GM04504 (cell line): ENCODE measurements at regions not wholly inside any gene's neighbourhood (a gene's known extent, or its start where the extent isn't known, plus 50 kb on each side); places are given as distances from the start of the nearest gene placed in this dataset.

ENCODE experiments used
- DNase-seq: peaks from one replicate; pipeline ENCODE4 v3.0.0-alpha.2; 2012; ENCODE audit warnings: low read depth

- DNase-seq, result no peak
Measured at GRCh38 chr11:134624166-134624920, 212.3 kb upstream of the B3GAT1 start.

GRCh38 chr11:134623711-134624110 lies 211.7 kb upstream of the B3GAT1 start:
- no peak for DNase-seq

DNA sequence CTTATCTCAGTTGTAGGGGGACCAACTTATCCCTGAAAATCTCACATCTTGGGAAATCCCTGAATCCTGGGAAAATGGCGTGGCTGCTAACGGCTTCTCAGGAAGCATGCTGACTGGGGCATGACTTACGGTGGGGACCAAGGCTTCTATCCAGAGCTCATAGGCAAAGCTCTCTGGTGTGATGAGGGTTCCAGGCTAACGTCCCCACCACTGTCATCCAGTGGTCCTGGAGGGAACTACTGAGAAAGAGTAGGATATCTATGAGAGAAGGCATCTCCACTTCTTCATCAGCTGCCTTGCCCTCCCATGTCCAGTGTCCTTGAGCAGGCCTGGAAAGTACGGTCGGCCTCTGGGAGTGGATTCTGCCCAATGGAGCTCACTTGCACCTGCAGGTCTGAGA lies 210.4 kb upstream of the B3GAT1 start:
- no peak for DNase-seq

GRCh38 chr11:134617360-134617759 lies 205.3 kb upstream of the B3GAT1 start:
- DNase-seq, result no peak

GRCh38 chr11:134616038-134616437 lies 204.0 kb upstream of the B3GAT1 start:
- DNase-seq, result no peak

GRCh38 chr11:134615041-134615615 lies 203.1 kb upstream of the B3GAT1 start:
- DNase-seq, result no peak

GRCh38 chr11:134614141-134614540 lies 202.1 kb upstream of the B3GAT1 start:
- no peak for DNase-seq

DNA sequence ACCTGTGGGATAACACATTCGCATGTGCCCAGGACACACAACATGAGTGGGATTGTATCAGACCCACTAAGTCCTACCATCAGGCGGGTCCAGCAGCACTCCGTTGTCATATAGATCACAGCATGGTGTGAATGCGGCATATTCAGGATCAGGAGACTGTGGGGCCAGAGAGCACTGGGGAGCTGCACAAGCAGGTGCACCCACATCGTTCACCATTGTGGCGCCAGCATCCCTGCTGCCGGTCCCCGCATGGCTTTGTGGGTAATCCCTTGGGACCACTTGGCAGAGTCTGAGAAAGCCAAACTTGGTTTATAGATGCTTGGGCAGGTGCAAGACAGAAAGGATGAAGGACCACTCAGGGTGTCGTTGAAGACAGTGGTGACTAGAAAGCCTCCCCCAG lies 201.6 kb upstream of the B3GAT1 start:
- DNase-seq, result no peak

DNA sequence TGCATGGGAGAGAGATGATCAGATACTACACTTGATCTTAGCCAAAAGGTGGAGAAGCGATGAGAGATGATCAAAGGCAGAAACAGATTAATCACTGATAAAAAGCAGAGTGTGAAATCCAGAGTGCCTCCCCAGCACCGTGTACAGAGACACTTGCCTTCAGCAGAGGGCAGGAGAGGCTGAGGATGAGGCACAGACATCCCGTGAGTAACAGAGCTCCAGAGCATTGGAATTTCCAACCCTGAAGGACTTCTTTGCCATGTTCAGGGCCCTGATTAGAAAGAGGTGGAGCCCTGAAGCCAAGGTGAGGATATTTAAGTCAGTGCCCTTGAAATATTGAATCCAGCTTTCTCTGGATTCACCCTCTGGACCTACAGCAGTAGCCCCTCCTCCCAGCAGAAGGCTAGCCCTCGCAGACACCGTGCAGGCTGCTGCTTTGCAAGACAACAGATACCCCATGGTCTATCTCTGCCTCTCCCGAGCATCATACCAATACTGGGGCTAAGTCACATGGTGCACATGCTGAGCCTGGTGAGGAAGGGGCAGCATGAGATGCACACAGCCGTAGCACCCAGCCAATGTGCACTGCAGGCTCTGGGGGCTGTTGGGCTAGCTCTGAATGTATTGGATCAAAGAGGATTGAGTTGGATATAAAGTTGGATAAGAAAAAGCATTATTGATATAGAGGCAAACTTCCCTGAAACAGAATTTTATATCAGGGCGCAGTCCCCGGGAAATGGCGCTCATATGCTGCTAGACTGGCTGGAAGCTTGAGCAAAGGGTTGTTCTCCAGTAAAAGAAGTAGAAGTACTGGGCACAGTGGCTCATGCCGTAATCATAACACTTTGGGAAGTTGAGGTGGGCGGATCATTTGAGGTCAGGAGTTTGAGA lies 200.3 kb upstream of the B3GAT1 start:
- DNase-seq, result no peak

DNA sequence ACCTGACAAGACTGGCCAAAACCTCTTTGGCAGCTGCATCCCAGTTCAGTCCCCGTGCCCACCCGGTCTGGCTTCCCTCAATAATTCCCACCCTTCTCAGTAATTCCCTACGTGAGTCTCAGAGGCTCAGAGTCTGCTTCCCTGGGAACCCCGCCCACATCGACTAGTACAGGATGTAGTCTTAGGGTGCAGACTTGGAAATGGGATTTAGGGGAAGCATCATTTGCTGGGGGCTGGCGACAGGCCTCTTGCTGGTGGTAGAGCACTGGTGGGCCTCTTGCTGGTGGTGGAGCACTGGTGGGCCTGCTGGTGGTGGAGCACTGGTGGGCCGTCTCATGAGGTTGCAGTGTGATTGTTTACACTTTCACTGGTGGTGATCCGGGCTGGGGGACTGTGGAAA lies 199.5 kb upstream of the B3GAT1 start:
- DNase-seq, result no peak

DNA sequence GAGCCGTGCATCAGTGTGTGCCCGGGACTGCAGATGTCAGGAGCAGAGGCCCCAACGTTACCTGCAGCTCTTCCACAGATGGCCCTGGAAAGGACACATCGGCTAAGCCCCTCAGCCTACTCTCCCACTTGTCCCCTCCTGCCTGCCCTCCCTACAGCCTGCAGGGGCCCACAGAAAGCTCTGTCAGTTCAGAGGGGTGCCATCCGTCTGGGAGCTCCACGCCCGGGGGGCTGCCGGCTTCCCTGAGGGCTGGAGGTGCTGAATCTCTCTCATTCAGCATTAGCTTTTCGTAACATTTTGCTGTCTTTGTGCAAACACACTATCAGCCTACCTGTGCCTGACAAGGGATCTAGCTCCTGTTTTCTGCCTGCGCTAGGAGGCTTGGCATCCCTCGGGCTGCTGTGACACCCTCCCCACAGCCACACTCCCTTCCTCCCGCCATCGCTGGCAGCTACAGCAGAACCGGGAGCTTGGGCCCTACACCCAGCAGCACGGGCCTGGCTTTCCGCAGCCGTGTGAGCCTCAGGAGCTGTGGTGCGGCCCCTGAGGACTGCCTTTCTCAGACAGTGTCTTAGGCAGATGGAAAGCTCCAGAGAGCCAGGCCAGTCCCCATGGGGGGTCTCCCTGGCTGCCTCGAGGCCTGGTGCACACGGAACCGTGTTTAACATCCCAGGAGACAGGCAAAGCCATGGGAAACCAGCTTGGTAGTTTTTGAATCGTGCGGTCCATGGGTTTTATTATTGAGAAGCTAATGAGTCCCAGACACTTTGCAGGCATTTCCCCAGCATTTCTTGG lies 198.3 kb upstream of the B3GAT1 start:
- DNase-seq, result no peak

GRCh38 chr11:134609361-134610115 lies 197.5 kb upstream of the B3GAT1 start:
- DNase-seq, result no peak

DNA sequence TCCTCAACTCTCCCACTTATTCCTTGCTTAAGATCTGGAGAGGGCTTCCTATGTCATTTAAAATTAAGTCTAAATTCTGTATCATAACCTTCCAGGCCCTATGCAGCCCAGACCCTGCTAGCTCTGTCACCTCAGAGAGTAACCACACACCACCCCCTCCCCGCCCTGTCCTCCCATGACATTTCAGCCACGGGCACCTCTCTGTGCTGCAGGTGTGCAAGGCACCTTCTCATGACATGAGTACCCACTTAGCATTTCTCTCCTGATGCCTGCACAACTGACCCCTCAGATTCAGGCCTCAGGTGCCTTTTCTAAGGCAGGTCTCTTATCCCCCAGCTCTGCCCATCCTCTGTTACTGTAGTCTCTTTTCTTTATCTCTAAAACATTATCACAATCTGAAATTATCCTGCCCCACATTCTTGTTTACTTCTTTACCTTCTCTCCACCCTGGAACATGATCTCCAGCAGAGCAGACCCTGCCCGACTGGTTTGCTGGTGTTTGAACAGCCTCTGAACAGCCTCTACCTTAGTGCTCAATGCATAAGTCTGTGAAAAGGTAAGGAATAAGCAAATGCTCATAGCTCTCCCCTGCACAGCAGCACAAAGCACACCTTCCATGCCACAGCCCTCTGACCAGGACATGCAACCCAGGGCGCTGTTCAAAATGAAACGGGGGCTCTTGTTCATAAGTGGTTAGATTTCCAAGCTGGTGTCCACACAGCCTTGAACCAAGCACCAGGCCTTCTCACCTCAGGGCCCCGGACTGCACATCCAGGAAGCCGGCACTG lies 196.1 kb upstream of the B3GAT1 start:
- no peak for DNase-seq

DNA sequence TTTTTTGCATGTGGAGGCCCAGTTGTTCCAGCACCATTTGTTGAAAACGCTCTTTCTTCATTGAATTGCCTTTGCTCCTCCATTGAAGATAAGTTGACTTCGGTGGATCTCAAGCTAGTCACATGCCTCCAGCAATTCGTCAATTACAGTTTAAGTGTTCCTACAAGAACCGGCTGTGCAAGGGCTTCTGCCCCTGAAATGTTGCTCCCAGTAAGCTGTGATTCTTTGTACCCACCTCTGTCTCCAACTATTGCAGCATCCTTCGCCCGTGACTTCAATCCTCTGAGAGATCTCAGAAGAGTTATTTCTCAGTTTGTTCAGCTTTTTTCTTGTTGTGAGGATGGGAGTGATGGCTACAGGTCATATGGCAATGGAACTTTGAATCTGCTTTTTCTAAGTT lies 194.2 kb upstream of the B3GAT1 start:
- DNase-seq, result no peak

DNA sequence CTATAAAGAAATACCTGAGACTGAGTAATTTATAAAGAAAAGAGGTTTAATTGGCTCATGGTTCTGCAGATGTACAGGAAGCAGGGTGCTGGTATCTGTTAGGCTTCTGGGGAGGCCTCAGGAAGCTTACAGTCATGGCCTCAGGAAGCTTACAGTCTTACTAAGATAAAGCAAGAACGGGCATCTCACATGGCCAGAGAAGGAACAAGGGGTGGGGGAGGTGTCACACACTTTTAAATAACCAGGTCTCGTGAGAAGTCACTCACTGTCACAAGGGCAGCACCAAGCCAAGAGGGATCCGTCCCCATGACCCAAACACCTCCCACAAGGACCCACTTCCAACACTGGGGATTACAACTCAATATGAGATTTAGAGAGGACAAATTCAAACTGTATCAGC lies 192.8 kb upstream of the B3GAT1 start:
- DNase-seq, result no peak

- no peak for DNase-seq
Measured at GRCh38 chr11:134599299-134599771, 187.3 kb upstream of the B3GAT1 start.

GRCh38 chr11:134598368-134598767 lies 186.3 kb upstream of the B3GAT1 start:
- no peak for DNase-seq

- no peak for DNase-seq
Measured at GRCh38 chr11:134597452-134597851, 185.4 kb upstream of the B3GAT1 start.

GRCh38 chr11:134596404-134596803 lies 184.4 kb upstream of the B3GAT1 start:
- DNase-seq, result no peak

GRCh38 chr11:134592391-134592990 lies 180.4 kb upstream of the B3GAT1 start:
- no peak for DNase-seq
